HG02678 (cell line): ENCODE measurements at regions not wholly inside any gene's neighbourhood (a gene's known extent, or its start where the extent isn't known, plus 50 kb on each side); places are given as distances from the start of the nearest gene placed in this dataset.
"Not testable (repeated sequence)": the region's sequence is repeated elsewhere in the genome, so short reads cannot be mapped to it uniquely, and the experiment has no call there.

Source experiments
- ATAC-seq: cut with Tn5 transposase; IDR thresholded peaks from one replicate; pipeline ENCODE4 v1.9.1; 2021; ENCODE audit warnings: mild to moderate bottlenecking, moderate library complexity; ENCODE audit not compliant: unreplicated experiment

DNA sequence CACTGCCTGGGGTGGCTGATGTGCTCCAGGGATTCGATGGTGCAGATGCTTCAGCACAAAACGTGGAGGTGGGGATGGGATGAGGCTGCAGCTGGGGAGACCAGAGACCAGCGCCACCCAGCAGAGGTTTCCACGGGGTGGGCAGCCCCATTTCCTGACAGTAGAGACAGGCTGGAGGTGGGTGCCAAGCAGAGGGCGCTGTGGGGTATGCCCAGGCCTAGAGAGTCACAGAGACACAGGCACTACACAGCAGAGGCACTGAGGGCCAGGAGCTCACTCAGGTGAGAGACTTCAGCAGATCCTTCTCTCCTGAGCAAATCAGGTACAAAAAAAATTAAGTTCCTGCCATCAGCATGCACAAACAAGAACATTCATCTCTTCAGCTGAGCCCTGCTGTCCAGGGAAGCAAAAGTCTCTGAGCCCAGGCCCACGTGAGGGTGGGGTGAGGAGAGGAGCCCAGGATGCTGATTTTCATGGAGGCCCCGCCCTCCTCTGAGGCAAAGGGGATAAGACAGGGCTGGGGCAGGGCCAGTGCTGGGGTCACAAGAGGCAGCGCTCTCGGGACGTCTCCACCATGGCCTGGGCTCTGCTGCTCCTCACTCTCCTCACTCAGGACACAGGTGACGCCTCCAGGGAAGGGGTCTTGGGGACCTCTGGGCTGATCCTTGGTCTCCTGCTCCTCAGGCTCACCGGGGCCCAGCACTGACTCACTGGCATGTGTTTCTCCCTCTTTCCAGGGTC, 53.1 kb downstream of the GGTLC2 start:
- ATAC-seq, result no peak

DNA sequence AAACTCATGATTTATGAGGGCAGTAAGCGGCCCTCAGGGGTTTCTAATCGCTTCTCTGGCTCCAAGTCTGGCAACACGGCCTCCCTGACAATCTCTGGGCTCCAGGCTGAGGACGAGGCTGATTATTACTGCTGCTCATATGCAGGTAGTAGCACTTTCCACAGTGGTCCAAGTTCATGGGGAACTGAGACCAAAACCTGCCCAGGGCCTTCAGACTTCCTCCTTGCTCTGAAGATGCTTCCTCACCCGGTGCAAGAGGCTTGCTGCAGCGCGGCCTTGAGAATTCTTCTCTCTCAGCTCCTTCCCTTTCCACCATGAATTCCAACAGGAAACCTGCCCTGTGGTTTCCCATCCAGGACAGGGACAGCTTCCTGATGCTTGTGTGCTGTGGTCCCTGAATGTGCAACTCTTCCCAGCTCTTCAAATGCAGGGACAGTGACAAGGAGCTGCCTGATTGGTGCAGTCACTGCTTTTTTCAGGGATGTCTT, 53.9 kb downstream of the GGTLC2 start:
- ATAC-seq, result no peak

DNA sequence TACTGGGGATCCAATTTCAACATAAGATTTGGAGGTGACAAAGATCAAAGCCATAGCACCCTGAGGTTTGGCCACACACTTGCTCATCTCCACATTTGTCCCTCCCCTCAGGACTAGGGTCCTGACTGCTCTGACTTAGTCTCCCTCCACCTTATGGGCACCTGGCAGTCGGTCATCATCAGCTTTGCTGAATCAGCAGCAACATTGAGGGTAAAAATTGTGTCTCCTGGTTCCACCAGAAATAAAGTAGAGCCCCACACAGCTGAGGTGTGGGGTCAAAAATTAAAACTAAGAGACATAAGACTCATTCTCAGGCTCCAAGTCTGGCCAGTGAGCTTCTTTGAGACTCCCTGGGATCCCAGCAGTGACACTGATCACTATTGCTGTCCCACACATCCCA, 56.2 kb downstream of the GGTLC2 start:
- no peak for ATAC-seq

DNA sequence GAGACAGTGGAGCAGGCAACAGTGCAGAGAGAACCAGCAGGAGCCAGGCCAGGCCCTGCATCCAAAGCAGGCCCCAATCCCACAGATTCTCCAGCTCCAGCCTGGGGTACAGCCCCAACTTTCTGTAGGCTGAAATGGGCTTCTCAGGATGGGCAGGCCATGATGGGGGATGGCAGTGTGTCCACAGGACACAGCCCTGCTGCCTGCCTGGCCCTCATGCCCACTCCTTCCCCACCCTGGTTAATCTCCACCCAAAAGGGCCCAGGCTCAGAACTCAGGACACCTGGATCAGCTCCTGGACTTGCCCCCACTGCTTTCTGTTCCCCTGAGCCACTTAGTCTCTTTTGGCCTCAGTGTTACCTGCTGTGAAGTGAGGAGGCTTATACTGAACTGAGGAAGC, 57.1 kb downstream of the GGTLC2 start:
- not testable (repeated sequence) for ATAC-seq

DNA sequence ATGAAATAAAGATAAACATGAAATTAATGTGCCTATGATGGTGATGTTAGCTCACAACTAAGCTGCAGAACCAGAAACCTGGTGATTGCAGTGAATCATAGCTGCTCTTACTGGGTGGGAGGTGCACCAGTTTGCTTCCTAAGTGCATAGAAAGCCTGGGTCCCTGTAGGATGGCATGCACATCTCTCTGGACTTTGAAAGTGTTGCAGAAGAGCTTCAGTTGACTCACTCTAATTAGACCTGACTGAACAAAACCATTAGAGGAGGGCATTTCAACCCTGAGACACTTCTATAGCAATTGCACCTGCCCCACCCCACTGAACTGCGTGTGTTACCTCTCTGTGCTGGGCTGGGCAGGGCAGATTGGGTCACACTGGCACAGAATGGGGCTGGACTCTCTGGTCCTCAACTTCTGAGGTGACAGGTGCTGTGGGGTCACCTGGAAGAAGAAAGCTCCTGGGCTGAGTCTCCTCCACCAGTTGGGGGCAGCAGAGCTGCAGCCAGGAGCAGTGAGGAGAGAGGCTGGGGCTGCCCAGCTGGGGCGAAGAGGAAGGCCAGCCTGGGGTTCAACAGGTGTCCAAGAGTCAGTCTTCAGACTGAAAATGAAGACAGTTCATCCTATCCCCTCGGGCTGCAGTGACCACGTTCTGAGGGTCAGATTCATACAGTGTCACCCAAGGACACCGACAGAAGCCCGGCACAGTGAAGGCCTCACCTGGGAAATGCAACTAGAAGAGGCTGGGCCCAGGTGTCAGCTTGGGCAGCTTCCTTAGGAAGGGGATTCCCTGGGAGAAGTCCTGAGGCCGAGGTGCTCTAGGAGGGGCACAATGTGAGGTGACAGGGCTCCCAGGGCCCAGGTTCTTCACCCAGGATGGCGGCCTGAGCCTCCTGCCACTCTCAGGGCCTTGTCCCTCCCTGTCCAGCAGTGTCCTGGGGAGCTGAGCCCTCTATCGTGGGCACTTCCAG, 58.1 kb downstream of the GGTLC2 start:
- no peak for ATAC-seq

DNA sequence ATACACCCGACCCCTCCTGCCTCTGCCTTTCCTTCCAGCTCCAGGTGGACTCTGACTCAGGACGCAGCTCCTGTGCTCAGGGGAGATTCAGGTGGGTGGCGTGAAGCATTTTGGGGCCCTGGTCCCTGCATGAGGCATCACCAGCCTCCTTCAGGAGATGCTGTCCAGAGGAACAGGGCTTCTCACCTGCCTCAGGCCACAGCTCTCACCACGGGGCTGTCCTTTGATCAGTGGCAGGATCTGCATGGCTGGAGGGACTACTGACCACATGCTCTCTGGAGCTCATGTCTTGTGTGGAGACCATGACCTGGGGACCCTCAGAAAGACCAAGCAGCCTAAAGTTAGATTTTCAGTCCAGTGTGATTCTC, 58.8 kb downstream of the GGTLC2 start:
- no peak for ATAC-seq

DNA sequence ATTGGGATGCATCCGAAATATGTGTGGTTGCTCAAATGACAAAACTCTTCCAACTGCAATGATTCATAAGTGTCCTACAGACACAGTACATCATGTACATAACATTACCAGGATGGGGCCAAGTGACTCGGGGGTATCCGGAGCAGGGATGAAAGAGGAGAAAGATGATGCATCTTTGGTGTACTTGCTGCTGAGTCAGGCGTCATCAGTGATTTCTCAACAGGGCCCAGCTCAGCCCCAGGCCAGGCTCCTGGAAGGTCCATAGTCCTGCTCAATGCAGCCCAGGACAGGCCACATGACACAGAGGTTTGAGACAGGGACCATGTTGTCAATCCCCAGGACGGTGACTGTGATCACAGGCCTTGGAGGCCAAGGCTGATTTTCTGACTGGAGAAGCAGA, 59.3 kb downstream of the GGTLC2 start:
- no peak for ATAC-seq

DNA sequence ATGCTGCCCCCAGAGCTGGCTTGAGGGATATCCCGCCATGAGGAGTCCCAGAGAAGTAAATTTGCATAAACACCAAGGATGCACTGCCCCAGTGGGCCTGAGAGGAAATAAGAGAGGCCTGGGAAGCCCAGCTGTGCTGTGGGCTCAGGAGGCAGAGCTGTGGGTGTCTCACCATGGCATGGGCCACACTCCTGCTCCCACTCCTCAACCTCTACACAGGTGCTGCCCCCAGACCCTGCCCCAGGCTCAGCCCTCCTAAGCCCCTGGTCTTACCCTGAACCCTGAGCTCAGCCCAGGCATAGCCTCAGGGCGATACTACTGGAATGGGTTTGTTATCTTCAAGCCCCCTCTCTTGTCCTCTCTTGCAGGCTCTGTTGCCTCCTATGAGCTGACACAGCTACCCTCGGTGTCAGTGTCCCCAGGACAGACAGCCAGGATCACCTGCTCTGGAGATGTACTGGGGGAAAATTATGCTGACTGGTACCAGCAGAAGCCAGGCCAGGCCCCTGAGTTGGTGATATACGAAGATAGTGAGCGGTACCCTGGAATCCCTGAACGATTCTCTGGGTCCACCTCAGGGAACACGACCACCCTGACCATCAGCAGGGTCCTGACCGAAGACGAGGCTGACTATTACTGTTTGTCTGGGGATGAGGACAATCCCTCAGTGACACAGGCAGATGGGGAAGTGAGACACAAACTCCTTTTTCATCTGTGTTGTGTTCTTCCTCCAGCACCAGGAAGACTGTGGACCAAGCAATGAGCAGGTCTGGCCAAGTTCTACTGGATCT, 59.9 kb downstream of the GGTLC2 start:
- no peak for ATAC-seq

DNA sequence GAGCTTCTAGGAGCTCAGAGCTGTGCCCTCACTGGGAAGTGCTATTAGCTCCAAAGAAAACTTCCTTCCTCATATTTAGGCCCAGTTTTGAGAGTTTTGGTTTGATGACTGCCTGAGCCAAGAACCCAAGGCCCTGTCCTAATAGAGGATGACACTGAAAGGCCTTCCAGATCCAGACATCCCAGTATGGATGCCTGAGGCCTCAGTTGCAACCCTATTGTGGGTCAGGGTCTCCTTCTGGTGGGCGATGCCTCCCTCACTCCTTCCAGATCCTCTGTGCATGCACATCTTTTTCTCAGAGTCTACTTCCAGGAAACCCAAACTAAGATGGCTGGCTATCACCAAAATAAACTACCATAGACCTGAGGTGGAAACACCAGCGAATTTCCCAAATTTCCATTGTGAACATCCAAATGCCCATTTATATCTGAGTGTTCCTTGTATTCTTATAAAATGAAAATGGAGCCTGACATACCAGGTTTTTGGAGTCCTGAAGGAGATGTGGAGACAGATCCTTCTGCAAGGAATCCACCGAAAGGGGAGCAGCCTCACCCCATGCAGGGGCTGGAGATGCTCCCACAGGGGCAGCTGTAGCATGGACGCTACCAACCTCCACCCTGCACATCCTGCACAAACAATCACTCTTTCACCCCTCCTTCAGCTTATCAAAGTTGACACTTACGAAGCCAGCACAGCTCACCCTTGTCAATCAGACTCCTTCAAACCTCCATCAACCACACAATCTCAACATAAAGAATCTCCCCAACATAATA, 61.1 kb downstream of the GGTLC2 start:
- ATAC-seq, result no peak

DNA sequence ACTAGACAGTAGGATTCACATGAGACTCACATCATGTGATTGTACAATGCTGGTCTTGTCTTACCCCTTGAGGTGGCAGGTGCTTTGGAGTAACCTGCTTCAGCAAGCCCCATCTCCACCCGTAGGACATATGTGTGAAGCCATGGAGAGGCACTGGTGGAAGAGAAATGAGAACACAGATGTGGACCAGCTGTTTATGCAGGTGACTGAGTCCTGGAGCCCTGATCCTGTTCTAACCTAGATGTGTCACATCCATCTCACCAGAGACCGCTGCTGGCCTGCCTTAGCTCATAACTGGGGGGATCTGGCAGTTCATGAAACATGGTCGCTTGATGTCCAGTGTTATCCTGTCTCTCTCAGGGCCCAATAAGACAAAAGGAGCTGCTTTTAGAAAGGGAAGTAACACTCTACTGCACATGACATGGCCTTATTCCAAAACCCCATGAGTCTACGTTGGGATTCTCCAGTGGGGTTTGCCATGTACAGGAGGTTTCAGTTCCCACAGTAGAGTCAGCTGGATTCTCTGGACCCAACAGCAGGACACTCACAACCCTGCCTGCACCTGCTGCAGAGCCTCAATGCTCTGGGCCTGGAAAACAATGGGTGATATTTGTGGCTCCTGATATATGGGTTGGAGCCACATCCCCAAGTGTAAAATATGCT, 62.0 kb downstream of the GGTLC2 start:
- no peak for ATAC-seq

DNA sequence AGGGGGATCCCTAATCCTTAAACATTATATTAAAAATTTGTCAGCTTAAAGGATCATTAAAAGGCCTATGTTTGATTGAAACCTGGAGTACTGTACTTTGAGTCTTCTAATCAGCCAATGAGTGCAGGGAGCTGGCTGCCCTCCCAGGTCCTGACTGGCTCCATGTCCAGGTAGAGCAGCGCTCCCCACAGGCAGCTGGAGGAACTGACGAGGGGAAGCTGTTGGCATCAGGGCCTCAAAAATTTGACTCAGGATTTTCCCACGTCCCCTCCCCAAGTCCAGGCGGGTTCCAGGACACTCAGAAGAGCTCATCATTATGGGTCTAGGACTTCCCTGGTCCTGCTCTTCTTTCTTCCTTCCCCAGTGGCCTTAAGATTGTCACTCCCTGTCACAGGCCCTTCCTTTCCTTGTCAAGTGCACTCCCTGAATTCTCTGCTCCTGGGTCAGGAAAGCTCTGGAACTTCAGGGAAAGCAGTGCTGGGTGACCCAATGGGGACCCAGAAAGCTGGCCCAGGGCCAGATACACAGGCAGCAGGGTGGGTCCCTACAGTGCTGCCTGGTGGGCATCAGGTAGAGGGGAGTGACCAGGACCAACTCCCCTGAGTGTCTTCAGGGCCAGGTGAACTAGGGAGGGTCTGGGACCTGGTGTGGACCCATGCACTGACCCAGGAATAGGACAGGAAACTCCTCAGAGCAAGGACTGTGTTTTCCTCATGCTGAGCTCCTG, 65.5 kb downstream of the GGTLC2 start:
- ATAC-seq, result no peak

DNA sequence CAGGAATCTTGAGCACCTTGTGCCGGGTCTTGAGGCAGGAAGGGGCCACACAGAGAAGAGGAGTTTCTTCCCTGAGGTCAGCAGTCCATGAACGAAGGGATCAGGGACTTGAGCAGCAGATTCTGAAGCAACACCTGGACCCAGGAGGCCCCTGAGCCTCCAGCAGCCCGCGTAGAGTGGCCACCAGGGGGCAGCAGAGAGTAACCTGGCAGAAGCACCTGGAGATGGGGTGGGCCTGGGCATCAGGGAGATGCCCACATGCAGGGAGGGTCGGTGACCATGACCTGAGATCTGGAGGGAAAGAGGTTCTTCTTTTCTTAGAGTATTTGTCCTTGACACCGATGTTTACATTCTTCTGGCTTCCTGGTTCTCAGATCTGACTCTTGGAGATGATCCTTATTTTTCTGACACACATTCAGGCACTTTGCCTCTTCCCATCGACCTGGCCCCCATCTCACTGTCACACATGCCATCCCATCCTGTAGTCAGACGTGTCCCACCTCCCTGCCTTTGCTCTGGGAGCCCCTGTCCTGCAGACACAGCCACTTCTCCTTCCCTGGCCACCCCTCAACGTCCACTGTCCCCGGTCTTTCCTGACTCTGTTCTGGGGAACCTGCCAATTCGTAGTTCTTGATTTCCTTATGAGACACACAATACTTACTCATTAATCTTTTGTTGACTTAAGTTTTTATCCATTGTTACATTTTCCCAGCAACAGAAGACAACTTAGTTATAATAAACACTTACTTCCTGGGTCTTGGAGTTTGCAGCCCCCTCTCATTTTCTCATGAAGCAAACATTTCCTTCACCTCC, 66.5 kb downstream of the GGTLC2 start:
- ATAC-seq, result no peak

DNA sequence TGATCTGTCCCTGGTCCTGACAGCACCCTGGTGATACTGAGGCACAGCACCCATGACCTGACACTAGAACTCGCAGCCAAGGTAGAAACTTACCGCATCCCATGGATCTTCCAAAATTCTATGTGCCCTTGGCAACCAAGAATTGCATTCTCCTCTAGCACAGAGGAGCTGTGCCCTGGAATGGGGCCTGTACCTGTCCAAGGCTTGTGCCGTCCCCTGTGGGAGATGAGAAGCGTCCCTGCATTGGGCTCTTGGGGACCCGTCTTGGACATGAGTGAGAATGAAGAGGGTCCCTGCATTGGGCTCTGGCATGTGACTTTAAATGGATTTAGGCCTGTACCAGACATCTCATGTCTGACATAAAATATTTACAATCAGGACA, 67.1 kb downstream of the GGTLC2 start:
- ATAC-seq, result no peak

DNA sequence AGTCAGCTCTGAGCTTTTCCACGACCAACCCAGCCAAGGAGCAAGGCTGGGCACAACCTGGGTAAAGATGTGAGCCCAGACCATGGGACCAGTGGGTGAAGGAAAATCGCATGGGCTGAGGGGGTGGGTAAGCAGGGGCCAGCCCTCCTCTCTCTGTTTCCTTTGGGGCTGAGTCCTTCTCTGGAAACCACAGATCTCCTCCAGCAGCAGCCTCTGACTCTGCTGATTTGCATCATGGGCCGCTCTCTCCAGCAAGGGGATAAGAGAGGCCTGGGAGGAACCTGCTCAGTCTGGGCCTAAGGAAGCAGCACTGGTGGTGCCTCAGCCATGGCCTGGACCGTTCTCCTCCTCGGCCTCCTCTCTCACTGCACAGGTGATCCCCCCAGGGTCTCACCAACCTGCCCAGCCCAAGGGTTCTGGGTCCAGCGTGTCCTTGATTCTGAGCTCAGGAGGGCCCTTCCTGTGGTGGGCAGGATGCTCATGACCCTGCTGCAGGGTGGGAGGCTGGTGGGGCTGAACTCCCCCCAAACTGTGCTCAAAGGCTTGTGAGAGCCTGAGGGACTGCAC, 67.8 kb downstream of the GGTLC2 start:
- no peak for ATAC-seq

DNA sequence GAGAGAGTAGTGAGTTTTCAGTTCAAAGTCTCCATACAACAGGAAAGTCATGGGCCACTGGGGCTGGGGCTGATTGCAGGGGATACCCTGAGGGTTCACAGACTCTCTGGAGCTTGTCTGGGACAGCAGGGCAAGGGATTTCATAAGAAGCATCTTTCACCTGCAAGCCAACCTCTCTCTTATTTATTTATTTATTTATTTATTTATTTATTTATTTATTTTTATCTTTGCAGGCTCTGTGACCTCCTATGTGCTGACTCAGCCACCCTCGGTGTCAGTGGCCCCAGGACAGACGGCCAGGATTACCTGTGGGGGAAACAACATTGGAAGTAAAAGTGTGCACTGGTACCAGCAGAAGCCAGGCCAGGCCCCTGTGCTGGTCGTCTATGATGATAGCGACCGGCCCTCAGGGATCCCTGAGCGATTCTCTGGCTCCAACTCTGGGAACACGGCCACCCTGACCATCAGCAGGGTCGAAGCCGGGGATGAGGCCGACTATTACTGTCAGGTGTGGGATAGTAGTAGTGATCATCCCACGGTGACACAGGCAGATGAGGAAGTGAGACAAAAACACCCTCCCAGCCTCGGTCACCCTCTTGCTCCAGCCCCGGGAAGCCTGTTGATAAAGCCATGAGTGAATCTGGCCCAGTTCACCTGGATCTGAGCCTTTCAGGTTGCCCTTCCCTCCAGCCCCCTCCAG, 68.4 kb downstream of the GGTLC2 start:
- no peak for ATAC-seq

DNA sequence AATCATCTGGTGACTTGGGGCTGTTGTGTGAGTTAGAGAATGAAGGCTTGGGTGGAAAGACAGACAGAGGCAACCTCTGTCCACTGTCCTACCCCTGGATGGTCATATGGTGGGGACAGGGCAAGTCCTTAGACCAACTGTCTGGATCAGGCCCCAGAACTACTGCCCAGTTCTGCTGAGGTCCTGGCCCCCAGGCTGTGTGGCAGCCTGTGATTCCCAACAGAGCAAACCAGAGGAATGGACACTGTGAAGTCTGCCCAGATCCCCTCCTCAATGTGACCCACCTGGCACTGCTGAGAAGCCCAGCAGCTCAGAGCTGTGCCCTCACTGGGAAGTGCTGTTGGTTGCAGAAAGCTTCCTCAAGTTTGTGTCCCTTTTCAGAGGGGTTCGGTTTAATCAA, 69.0 kb downstream of the GGTLC2 start:
- ATAC-seq, result no peak

DNA sequence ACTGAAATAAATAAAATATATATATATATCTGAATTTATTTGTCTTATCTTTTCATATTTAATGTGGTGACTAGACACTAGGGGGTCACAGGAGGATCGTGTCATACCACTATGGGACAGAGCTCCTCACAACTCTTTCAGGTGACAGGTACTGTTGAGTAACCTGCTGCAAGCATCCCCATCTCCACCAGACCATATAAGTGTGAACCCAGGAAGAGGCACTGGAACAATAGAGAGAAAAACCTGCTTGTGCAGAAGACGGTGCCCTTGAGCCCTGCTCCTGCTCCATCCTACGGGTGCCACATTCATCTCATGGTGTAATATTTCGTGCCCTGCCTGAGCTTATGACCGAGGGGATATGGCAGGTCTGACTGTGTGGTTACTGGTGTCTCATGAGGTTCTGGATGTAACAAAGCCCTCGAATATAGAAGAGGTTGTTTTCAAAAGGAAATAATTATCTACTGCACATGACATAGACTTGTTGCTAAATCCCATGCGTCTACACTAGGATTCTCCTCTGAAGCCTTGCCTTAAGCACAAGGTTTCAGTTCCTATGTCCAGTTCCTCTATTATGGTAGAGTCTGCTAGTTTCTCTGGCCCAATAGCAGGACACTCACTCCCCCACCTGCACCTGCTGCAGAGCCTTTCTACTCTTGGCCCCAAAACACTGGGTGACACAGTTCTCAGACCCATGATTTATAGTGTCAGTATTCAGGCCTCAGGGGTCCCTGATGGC, 70.4 kb downstream of the GGTLC2 start:
- ATAC-seq, result peak; percentile 59
